HG03135 (cell line): ENCODE measurements at regions not wholly inside any gene's neighbourhood (a gene's known extent, or its start where the extent isn't known, plus 50 kb on each side); places are given as distances from the start of the nearest gene placed in this dataset.
"Not testable (repeated sequence)": the region's sequence is repeated elsewhere in the genome, so short reads cannot be mapped to it uniquely, and the experiment has no call there.

ENCODE experiments used
- ATAC-seq: cut with Tn5 transposase; IDR thresholded peaks from one replicate; pipeline ENCODE4 v1.9.1; 2021; ENCODE audit warnings: mild to moderate bottlenecking, moderate library complexity; ENCODE audit not compliant: unreplicated experiment

DNA sequence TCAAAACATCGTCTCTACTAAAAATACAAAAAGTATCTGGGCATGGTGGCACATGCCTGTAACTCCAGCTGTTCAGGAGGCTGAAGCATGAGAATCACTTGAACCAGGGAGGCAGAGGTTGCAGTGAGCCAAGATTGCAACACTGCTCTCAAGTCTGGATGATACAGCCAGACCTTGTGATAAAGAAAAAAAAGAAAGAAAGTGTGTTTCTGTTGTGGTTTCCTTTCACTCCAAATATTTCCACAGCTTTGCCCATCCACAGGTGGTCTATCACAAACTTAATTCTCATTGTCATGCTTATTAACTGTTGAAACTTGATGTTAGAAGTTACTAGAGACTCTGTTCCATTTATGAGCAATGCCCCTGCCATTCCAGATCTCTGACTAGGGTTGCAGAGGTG lies 316.0 kb upstream of the SEMA3C start:
- ATAC-seq = no peak

DNA sequence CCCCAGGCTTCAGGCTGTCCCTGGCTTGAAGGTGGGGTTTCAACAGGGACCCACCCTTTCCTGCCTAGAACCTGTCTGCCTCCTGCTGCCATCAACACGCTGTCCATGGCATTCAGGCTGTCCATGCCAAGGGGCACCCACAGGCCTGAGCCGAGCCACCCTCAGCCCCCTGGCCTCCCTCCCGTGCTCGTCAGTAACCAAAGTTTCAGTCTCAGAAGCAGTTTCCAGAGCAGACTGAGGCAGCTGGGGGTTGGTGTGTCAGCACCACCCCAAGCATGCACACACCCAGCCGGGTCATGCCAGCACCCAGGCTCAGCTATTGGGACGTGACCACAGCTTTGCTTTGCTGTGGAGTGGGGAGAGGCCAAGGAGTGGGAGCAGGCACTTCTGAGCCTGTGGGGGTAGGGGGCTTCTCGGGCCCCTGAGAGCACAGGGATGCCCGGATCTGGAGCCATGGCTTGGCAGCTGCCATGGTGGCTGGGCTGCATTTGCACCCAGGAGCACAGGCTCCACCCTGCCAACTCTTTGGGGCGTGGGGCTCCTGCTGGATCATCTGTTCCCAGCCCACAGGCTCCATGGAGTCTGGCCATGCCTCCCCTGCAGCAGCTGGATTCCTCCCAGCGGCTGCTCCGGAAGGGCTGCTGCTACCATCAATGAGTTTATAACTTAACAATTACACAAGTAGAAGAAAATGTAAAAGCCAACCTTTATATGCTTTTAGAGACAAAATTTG lies 314.5 kb upstream of the SEMA3C start:
- ATAC-seq = no peak

DNA sequence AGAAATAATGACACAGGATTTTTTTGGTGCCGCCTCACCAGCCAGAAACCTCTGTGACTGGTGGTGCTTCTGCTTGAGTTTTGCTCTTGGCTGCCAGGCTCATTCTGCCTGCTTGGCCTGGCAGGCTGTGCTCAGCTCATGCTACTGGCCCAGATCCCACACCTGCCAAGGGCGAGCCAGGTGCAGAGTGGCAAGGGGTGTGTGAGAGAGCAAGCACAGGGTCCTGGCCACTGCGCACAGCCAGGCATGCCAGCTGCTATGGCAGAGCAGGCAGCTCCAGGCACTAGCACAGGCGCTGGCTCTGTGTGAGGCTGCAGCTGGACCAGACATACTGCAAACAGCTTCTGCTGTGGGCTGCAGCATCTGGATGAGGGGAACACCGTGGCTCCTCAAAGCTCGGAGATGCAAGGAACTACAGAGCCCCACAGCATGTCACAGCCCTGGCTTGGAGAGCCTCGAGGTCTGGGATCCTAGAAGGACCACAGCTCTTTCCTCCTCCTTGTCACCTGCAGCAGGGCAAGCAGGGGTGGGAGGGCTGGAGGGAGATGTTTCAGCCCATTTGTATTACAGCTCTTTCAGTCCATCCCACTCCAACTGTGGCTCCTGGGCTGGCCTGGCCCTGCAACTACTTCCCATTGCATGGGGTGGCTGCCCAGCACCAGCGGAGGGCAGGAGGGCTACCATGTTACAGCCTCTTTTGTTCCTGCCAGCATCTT lies 313.4 kb upstream of the SEMA3C start:
- no peak for ATAC-seq

DNA sequence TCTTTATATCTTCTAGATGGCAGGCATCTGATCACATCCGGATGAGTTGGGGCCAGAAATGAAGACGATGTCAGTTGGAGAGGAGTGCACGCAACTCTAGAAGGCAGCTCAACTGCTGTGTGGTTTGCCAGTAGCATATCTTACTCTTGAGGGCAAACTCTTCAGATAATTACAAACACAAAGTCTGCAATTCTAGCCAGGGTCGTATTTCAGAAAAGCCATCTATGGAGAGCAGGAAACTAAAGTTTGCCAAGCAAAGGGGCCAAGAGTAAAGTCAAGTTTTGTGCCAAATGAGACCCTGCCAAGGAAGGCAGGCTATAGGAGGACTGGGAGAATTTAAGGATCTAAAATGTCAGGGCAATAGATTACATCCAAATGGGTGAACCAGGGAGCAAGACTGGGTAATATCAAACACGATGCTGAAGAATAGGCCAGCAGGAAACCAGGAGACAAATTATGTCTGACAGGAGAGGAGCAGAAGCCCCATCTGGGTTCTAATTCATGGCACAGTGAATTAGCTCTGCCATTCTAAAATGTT lies 312.5 kb upstream of the SEMA3C start:
- no peak for ATAC-seq

DNA sequence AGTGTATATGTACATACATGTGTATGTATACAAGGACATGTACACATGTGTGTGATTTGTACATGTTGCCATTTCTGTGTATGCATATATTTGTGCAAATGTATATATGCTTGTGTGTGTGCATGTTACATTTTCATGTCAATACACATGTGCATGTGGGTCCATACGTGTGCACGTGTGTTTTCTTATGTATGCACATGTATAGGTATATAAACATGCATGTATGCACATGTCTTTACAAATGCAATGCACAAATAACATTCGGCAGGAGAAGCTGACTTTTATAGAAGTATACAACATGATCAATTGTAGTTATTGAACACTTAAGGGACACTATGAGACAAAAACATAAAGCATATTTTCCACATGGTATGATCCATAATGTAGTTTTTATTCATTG lies 307.4 kb upstream of the SEMA3C start:
- no peak for ATAC-seq

DNA sequence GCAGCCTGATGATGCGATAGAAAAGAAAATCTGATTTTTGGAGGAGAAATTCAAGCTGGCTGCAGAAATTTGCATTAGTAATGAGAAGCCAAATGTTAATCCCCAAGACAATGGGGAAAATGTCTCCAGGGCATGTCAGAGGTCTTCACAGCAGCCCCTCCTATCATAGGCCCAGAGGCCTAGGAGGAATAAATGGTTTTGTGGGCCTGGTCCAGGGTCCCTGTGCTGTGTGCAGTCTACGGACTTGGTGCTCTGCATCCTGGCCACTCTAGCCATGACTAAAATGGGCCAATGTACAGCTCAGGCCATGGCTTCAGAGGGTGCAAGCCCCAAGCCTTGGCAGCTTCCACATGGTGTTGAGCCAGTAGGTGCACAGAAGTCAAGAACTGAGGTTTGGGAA lies 303.8 kb upstream of the SEMA3C start:
- ATAC-seq = not testable (repeated sequence)

DNA sequence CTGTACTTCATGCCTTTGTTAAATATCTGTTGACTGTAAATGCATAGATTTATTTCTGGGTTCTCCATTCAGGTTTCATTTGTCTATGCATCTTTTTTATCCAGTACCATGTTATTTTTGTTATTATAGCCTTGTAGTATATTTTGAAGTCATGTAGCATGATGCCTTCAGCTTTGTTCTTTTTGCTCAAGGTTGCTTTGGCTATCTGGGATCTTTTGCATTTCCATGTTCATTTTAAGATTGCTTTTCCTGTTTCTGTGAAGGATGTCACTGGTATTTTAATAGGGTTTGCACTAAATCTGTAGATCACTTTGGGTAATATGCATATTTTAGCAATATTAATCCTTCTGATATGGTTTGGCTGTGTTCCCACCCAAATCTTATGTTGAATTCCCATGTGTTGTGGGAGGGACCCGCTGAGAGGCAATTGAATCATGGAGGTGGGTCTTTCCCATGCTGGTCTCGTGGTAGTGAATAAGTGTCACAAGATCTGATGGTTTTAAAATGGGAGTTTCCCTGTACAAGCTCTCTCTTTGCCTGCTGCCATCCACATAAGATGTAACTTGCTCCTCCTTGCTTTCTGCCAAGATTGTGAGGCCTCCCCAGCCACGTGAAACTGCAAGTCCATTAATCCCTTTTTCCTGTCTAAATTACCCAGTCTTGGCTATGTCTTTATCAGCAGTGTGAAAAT lies 302.8 kb upstream of the SEMA3C start:
- ATAC-seq = no peak

DNA sequence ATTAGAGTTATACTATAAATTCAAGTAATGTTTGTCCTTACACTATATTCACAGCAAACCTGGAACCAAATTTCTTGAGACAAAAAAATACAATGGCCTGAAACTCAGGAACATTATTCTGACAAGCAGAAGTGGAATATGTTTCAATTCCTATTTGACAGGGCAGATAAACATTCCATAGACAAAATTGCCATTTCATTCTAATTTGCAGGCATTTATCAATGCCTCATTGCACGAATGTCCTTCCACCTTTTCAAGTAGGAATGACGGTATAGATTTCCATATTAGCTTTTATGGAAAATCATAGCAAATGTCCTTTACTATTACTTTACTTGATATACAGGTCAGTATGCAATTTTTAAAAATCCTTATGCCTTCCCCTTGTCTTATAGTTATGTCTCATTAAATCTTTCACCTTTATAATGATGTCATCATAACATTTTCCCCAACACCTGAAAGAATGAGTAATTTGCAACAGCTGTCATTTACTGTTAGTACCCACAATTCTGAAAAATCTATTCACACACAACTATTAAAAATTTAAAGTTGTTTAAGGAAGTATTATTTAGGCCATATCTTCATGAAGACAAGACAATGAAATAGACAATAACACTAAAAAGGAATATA lies 299.7 kb upstream of the SEMA3C start:
- ATAC-seq = no peak

DNA sequence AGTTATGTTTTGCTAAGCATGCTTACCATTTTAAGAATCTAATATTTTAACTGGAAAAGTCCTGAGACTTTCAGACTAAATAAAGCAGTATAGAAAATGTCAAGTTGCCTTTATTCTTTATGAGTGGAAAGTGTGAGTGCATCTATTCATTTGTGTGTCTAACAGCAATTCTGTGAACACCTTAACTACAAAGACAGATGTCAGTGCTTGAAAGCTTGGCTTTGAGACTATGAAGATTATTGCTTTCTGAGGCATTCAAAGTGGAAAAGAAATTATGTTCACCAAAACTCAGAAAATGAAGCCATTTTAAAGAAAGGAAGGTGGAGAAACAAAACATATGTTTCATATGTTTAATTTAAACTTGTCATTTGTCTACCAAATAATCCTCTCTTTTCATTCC lies 294.5 kb upstream of the SEMA3C start:
- no peak for ATAC-seq

DNA sequence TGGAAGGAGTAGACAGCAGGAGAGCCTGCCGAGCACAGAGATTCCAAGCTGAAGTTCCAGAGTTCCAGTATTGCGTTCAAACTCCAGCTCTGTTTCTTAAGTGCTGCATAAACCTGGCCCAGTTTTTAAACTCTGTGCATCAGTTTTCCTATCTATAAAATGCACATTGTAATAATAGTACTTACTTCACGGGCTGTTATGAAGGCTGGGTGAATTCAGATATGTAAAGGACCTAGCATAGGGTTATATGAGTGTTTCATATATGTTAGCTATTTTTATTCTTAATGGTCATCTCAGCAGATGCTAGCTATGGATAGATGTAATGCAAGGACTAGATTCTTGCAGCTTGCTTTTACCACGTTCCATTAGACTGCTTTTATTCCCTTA lies 293.1 kb upstream of the SEMA3C start:
- no peak for ATAC-seq

DNA sequence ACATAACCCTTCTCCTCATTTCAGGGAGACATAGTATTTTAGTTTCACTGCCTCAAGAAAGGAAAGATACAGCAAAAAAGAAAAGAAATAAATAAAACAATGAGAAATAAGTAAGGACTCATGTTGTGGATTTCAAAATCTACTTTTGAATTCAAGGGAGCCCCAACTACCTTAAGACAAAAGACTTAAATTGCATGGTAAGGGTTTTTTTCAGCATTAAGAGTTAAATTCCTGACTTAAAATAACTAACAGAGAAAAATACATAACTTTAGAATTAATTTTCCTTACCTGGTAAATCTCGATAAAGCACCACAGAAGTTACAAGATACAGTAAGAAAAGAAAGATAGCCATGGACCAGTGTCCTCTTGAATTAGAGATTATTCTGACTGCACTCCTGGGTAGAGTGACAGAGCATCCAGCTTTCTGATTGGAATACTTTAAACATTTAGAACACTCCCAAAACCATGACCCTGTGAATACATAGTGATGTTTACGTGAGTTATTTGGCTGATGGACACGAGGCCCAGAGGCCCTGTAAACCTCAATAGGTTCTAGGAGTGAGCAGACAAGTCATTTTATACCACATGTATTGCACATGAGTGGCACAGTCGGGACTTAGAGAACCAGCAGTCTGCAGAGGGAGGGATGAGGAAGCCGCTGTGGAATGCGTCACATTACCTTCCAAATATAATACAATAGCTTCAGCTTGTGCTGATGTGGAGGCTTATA lies 292.5 kb upstream of the SEMA3C start:
- no peak for ATAC-seq

DNA sequence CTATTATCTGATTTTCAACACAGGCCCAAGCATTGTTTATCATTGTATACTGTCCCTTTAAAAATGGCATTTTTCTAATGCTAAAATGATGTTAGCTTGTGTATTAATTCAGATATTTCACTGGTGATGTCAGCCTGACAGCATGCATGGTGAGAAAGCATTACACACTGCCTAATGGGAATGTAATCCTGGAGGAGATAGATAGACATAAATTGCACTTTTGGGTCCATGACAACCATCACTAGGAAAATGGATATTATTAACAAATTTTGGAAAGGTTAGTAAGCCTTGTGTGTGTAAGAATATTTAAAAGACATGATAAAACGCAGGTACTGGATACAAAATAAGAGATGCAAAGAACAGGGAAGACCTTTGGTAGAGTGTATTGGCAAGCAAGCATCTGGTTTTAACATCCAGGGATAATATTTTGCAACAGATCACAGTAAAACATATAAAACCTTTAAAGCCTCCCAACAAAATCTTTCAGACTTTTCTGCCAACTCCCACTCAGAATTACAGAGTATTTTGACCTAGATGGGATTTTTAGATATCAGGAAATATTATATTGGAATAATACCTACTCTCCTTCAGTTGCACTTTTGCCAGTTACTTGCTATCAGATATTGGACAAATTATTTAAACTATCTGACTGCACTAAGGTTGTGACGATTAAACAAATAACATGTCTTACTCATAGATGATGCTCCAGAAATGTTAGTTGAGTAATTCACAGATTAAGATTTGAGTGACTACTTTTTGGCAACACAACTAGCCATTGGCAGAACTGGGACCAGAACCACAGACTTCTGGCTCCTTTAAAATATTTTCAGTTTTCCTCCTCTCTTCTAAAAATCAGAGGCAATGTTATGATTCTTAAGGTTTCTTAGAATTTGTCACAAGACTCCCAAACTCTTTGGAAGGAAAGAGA lies 291.6 kb upstream of the SEMA3C start:
- ATAC-seq = no peak

DNA sequence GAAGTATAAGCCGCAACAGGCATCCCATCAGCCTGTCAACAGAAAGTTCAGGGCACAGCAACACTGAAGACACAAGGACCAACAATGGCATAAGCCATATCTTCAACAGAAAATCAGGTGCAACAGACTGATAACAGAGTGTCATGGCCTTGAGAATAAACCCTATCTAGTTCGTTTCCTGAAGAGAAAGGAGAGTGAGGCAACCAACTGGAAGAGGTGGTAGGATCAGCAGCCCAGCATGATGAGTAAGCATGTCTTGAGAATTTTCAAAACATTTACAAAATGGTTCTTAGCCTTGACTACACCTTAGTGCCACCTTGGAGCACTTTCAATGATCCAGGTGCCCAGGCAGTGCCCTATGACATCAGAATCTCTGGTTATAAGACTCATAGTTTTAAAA lies 290.2 kb upstream of the SEMA3C start:
- no peak for ATAC-seq

DNA sequence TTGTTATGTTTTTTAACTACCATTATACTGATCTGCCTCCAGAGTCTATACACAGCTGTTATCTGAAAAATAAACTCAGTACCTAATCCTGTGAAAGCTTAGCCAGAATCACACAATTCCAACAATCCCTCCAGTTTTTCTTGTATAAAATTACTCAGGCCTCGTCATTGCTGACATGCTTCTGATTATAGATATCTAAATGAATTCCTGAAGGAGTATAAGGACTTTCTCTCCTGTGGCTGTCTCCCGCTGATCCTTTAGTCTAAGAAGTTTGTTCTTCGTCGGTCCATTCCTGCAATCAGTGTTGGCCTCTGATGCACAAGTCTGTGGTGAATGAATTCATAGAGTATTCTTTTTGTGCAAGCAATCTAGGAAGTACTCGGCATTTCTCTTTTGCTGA lies 288.9 kb upstream of the SEMA3C start:
- no peak for ATAC-seq

DNA sequence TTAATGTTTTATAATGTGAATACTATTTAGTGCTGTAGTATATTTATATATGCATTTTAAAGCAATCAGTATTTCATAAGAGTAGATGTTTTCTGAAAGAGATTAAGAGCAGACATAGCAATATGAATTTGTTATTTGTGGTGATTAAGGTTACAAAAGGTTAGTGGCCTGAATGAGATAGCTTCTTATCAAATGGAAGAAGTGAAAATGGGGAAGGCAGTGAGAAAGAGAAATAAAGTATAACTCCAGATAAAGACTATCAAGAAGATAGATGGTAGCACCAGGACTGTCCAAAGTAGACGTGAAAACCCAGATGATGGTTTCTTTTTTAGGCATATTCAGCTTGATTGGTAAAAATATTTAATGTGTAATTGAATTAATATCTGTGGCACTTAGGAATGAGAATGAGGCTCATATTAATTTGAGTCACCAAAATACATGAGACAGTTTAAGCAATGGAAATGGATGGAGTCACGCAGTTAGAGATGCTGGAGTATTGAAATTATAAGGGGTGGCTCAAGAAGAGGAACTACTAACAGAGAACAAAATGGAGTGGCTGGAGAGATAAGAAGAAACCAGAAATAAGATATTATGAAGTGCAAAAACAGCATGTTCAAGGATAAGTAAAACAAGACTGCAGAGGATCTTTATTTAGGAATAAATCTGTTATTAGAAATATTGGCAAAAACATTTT lies 288.0 kb upstream of the SEMA3C start:
- no peak for ATAC-seq

DNA sequence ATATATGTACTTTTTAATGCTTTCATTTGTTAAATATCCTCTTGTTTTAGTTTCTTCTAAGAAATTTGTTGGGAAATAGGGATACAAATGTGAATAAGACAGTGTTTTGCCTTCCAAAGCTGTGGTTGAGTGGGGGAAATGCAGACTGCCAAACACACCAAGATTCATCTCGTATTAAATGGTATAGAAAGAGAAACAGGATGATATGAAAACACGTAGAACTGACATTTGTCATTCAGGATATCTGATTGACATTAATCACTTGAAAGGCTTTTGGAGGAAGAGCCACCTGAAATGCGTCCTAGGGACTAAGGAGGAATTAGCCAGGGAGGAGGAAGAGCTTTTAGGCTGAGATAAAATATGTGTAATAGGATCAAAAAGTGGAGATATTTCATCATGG lies 287.4 kb upstream of the SEMA3C start:
- no peak for ATAC-seq

DNA sequence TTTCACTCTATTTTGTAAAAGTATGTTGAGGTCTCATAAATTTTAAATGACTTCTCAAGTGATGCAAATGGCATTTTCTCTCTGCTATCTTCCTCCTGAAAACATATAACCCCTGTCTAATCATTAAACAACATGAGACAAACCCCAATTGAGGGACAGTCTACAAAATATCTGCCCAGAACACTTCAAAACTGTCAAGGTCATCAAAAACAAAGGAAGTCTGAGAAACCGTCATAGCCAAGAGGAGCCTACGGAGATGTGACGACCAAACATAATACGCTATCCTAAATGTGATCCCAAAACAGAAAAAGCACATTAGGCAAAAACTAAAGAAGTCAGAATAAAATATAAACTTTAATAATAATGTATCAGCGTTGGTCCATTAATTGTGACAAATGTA lies 282.3 kb upstream of the SEMA3C start:
- no peak for ATAC-seq

DNA sequence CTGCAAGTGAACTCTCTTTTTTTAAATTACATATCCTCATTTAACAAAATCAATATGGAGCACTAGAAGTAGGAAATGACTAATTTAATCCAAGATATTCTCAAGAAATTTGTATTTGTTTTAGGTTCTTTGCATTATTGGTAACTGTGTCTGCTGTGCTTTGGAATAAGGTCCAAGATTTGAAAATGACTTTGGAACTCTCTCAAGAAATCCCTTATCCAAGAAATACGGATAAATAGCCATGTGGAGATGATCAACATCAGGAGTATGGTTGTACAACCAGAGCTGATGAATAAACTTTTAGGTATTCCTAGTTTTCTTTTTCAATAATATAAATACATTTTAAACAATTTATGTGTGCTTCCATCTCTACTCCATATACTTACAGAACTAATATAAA lies 279.9 kb upstream of the SEMA3C start:
- no peak for ATAC-seq

DNA sequence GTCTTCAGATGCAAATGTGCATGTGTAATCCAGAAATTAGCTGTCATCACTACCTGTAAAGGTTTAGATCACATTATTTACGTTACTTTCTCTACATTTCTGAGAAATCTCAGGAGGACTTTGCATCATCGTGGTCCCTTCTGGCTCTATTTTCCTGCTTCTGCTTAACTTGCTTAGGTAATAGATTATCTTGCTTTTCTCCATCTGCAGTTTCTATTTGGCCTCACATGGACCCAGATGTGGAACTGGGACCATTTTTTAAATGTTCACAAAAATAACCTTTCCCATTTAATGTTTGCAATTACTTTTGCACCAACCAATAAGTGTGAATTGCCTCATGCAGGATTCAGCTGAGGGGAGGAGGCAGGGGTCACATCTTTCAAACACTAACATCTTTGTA lies 278.4 kb upstream of the SEMA3C start:
- ATAC-seq = no peak
